HG03103 (cell line): ENCODE measurements at regions not wholly inside any gene's neighbourhood (a gene's known extent, or its start where the extent isn't known, plus 50 kb on each side); places are given as distances from the start of the nearest gene placed in this dataset.

Experiments
- ATAC-seq: cut with Tn5 transposase; IDR thresholded peaks from one replicate; pipeline ENCODE4 v1.9.1; 2021; ENCODE audit warnings: low read depth; ENCODE audit not compliant: unreplicated experiment

- no peak for ATAC-seq
Observed at GRCh38 chr1:57889676-57890320, 465.9 kb upstream of the DAB1 start.

GRCh38 chr1:57887964-57888491, 464.2 kb upstream of the DAB1 start:
- no peak for ATAC-seq

GRCh38 chr1:57886376-57886775, 462.5 kb upstream of the DAB1 start:
- no peak for ATAC-seq

DNA sequence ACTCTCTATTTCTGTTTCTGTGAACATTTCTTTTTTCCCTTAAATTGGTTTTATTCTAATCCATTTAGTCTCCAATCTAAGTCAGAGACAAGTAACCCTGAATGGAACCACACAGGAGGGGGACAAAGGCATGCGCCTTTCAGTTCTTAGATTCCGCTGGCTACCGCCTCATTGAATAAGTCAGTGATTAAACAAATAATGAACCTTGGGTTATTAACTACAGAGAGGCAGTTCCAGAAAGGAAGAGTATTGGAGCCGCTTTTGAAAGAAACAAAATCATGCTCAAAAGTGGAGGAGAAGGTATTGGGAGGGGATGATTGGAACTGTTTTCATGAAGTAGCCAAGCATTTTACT, 459.8 kb upstream of the DAB1 start:
- ATAC-seq, result no peak

GRCh38 chr1:57882934-57883641, 459.2 kb upstream of the DAB1 start:
- no peak for ATAC-seq

- no peak for ATAC-seq
Observed at GRCh38 chr1:57882072-57882471, 458.2 kb upstream of the DAB1 start.

GRCh38 chr1:57881639-57882038, 457.8 kb upstream of the DAB1 start:
- ATAC-seq, result no peak

DNA sequence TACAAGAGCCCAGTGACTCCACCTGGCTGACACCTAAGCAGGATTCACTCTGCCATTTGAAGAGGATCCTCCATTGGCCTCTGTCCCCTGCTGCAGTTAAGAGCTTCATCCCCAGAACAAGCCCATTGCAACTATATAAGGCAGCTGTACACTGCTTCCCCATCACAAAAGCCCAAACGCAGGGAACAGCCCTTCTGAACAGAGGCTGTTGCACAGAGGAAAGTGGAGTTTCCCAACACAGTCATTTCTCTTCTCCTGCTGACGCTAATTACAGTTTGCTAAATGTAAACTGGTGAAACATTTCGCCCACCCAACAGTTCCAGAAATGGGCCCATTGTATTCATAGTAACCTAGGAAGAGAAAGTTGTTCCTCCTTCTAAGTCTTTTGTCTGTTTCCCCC, 455.8 kb upstream of the DAB1 start:
- no peak for ATAC-seq

GRCh38 chr1:57874418-57874877, 450.6 kb upstream of the DAB1 start:
- no peak for ATAC-seq

- no peak for ATAC-seq
Observed at GRCh38 chr1:57872913-57873312, 449.1 kb upstream of the DAB1 start.

GRCh38 chr1:57868908-57869307, 445.0 kb upstream of the DAB1 start:
- ATAC-seq, result no peak

DNA sequence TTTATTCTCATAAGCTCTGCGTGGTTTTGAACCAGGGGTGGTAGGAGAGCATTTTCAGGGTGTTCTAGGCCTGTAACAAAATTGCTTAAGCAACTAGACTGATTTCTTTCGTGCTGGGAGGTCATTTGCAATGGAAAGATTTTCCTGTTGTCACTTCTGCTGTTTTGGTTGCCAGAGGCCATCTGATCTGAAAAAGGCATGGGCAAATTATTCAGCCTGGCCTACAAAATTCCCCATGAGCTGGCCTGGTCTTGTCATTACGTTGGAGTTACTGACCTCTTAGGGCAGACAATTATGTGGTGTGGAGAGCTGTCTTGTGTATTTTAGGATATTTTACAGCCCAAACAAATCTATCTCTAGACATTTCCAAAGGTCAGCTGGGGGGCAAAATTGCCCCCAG, 444.4 kb upstream of the DAB1 start:
- no peak for ATAC-seq

- no peak for ATAC-seq
Observed at GRCh38 chr1:57866998-57867397, 443.1 kb upstream of the DAB1 start.

DNA sequence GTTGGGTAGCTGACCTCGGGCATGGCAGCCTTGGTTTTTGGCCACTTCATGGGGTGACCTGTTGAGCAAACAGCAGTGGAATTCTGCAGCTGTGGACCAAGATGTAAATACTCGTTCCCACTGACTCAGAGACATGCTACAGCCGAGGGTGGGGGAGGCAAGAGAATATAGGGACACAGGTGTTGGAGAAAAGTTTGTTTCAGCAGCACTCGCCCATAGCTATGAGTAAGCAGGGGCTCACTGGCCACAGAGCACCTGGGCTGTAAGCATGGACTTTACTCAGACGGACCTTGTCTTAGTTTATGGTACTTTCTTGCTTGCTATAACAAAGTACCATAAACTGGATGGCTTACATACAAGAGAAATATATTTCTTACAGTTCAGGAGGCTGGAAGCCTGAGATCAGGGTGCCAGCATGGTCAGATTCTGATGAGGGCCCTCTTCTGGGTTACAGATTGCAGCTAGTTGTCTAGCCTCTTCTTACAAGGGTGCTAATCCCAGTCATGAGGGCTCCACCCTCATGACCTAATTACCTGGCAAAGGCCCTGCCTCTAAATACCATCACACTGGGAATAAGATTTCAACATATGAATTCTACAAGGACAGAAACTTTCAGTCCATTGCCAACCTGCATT, 437.2 kb upstream of the DAB1 start:
- no peak for ATAC-seq

GRCh38 chr1:57860325-57860724, 436.5 kb upstream of the DAB1 start:
- ATAC-seq, result no peak

DNA sequence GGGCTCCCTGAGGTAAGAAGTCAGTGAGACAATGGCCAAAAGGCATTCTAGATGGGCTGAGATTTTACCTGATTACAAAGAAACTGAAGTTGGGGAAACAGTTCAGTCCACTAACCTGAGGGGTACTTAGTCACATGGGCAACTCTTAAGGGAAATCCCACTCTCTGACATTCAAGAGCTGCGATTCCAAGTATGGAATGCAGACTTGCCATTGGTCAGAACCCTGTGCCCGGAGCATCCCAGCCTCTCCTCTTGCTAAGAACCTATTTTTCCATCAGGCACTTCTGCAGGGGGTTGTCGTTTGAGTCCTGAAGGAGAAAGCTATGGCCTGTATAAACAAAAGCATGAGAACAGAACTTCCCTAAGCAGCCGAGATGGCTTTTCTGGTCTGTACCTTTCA, 434.9 kb upstream of the DAB1 start:
- no peak for ATAC-seq

GRCh38 chr1:57857809-57858208, 433.9 kb upstream of the DAB1 start:
- ATAC-seq, result no peak

DNA sequence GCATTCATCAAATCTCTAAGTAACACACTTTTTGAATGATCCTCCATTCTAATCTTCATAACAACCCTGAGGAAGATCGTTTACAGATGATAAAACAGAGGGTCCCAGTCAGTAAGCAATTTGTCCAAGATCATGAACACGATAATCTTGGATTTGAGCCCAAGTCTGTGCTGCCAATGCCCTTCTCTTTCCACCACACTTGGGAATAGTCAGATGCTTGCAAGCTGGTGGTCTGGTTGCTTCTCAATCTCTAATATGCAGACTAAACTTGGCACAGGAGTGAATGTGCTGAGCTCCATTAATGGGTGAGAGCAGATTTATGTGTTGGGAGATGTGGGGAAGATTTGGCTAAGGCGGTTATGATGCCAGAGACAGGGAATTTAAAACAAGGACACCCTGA, 430.6 kb upstream of the DAB1 start:
- no peak for ATAC-seq

DNA sequence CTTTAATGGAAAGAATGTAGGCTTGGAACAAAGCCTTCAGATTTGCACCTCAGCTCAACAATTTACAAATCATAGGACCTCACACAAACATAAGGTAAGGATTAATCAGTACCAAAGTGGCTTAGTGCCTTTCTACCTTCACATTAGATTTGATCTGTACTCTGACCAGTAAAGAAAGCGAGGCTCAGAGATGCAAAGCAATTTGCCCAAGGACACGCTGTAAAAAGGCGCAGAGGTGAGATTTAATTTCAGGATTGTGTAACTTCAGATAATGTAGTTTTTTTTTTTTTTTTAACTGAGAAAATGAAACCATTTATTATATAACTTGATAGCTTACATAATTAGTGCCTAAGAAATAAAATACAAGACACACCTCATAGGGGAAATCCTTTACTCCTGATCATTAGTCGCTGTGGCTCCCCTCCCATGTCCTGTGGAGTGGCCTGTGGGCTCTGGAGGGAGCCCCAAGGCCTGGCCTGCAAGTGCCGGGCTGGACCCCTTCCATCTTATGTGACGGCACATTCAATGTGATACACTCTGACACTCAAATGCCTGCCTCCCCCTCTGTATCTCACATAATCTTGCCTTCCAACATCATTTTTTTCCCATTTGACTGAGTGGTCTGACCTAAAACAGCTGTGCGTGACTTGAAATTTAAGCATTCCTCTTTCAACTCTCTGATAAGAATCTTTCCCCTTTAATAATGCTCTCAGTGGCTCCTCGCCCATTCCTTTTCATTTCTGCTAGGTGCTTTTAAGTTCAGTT, 426.5 kb upstream of the DAB1 start:
- no peak for ATAC-seq

DNA sequence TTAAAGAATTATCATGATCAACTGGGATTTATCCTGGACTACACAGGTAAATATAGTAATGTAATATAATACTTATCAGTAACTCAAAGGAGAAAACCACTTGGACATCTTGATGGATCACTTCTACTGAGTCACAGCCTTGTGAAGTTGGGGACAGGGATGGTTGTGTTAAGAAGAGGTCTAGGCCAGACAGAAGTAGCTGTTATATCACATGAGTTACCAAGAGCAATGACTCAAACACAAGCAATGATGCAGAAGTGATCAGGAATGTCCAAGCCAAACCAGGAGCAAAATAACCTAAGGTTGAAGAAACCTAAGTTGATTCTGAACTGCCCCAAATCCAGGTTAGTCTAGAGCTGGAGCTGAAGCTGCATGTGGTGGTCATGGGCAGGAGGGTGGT, 424.5 kb upstream of the DAB1 start:
- no peak for ATAC-seq

DNA sequence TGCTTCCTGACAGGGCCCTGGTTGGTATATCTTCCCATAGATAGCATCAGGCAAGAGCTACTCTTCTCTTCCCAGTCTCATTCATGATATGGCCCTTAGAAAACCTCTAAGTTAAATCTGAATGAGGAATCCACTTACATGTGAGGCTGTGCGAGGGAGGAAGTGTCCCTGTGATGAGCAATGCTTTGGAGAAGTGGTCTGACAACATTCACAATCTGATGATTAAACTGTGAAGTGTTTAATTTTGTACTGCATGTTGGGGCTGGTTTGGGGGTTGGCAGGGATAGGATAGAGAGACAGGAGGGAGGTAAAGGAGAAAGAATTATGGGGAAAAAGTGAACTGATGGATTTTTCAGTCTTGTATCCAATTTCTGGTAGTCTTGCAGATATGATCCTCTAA, 421.2 kb upstream of the DAB1 start:
- ATAC-seq, result no peak
